ENCODE measurements at regions not wholly inside any gene's neighbourhood (a gene's known extent, or its start where the extent isn't known, plus 50 kb on each side); places are given as distances from the start of the nearest gene placed in this dataset.

DNA sequence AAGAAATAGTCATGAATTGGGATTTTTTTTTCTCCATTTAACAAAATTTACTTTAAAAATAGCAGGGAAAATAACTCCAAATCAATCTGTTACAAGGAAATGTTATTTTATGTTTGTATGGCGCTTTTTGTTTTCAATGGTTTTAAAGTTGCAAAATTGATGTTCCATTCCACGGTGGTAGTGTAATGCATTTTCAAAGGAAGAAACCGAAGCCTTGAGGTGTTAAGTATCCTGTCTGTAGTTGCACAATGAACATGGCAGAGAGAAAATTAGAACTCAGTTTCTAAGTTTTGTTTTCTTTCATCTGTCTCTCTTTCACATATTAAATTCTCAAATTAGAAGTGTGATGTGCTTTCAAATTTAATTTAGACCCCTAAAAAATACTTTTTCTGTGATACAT, 841.8 kb downstream of the USP25 start:
- H3K27me3 Mint-ChIP-seq (ENCODE audit: unreplicated experiment) = peaks cover 2% of the 10 kb centered on the region
- H3K9me3 Mint-ChIP-seq (ENCODE audit: unreplicated experiment) = no peaks in the 10 kb centered on the region
- H3K27ac Mint-ChIP-seq (ENCODE audit: unreplicated experiment) = no peak overlapping the region
- H3K4me1 Mint-ChIP-seq (ENCODE audit: low read depth, unreplicated experiment) = no peaks in the 10 kb centered on the region
- H3K4me3 Mint-ChIP-seq (ENCODE audit: unreplicated experiment) = no peak overlapping the region
- TF ChIP-seq, protein P1, sequence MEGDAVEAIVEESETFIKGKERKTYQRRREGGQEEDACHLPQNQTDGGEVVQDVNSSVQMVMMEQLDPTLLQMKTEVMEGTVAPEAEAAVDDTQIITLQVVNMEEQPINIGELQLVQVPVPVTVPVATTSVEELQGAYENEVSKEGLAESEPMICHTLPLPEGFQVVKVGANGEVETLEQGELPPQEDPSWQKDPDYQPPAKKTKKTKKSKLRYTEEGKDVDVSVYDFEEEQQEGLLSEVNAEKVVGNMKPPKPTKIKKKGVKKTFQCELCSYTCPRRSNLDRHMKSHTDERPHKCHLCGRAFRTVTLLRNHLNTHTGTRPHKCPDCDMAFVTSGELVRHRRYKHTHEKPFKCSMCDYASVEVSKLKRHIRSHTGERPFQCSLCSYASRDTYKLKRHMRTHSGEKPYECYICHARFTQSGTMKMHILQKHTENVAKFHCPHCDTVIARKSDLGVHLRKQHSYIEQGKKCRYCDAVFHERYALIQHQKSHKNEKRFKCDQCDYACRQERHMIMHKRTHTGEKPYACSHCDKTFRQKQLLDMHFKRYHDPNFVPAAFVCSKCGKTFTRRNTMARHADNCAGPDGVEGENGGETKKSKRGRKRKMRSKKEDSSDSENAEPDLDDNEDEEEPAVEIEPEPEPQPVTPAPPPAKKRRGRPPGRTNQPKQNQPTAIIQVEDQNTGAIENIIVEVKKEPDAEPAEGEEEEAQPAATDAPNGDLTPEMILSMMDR (IDR thresholded peaks at IDR 0.05; ENCODE audit: partially characterized antibody, unreplicated experiment) = no peak
- no peak for DNase-seq
- no peaks in the 10 kb centered on the region for H3K36me3 Mint-ChIP-seq (ENCODE audit: unreplicated experiment)

DNA sequence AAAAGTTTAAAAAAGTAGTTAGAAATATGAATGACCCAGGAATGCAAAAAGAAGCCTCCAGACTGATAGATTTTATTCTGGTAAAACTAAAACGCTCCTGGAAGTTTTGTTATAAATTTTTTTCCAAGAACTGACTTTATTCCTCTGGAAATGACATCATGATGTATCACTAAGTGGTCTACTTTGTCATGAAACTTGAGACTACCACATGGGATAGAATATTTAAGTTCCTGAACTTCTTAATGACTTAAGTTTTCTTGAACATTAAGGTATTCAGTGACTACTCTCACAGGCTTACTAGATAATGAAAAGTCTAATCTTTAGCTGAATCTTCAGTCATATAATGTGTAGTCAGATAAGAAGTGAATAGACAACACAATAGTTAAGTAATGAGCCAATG, 842.2 kb downstream of the USP25 start:
- Mint-ChIP-seq H3K4me3 (ENCODE audit: unreplicated experiment) (no peak overlapping the region), H3K27ac (ENCODE audit: unreplicated experiment) (no peak overlapping the region), H3K27me3 (ENCODE audit: unreplicated experiment) (peaks cover 2% of the 10 kb centered on the region), H3K36me3 (ENCODE audit: unreplicated experiment) (no peaks in the 10 kb centered on the region), H3K4me1 (ENCODE audit: low read depth, unreplicated experiment) (no peaks in the 10 kb centered on the region), H3K9me3 (ENCODE audit: unreplicated experiment) (no peaks in the 10 kb centered on the region)
- DNase-seq = no peak
- TF ChIP-seq, protein P1 (IDR thresholded peaks at IDR 0.05; ENCODE audit: partially characterized antibody, unreplicated experiment) = no peak

DNA sequence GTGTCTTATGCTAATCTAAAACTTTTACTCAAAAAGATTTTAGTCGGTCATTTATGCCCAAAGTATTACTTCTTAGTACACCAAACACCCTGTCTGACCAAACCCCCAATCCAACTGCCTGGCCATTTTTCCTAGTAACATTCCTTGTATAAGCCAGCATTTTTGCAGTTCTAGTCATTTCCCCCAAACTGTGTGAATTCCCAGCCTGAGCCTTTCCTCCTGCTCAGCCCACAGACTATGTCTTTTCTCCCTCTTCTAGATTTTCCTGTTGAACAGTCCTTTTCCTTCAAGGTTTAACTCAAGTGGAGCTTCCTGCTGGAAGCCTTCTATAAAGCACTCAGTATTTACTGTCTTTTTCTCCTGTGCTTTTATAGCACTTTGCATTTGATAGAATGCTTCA, 843.8 kb downstream of the USP25 start:
- Mint-ChIP-seq H3K27ac (ENCODE audit: unreplicated experiment) (no peak overlapping the region), H3K9me3 (ENCODE audit: unreplicated experiment) (no peaks in the 10 kb centered on the region), H3K36me3 (ENCODE audit: unreplicated experiment) (no peaks in the 10 kb centered on the region), H3K4me1 (ENCODE audit: low read depth, unreplicated experiment) (no peaks in the 10 kb centered on the region), H3K4me3 (ENCODE audit: unreplicated experiment) (no peak overlapping the region), H3K27me3 (ENCODE audit: unreplicated experiment) (peaks cover 2% of the 10 kb centered on the region)
- TF ChIP-seq, protein P1 (IDR thresholded peaks at IDR 0.05; ENCODE audit: partially characterized antibody, unreplicated experiment) = no peak
- no peak for DNase-seq

DNA sequence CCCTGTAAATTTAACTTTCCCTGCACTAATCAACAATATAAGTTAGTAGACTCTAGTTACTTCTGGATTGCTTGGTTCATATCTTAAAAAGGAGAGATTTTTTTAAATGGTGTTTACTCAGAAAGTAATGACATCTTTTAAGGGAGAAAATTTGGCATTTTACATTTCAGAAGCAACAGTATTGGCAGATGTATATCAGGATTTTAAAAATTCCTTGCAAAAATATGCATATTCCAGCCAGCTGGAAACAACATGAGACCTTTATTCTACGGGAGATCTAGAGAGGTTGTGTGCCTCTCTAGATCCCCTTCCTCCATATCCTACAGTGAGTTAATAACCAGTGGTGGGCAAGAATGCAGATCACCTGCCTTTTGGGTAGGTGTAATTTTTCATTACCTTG, 848.2 kb downstream of the USP25 start:
- TF ChIP-seq, protein P1 (IDR thresholded peaks at IDR 0.05; ENCODE audit: partially characterized antibody, unreplicated experiment) = no peak
- no peak for DNase-seq
- H3K36me3 Mint-ChIP-seq (ENCODE audit: unreplicated experiment) = no peaks in the 10 kb centered on the region
- no peak overlapping the region for H3K4me3 Mint-ChIP-seq (ENCODE audit: unreplicated experiment)
- H3K27ac Mint-ChIP-seq (ENCODE audit: unreplicated experiment) = no peak overlapping the region
- no peaks in the 10 kb centered on the region for H3K4me1 Mint-ChIP-seq (ENCODE audit: low read depth, unreplicated experiment)
- no peaks in the 10 kb centered on the region for H3K9me3 Mint-ChIP-seq (ENCODE audit: unreplicated experiment)
- peaks cover 2% of the 10 kb centered on the region for H3K27me3 Mint-ChIP-seq (ENCODE audit: unreplicated experiment)

DNA sequence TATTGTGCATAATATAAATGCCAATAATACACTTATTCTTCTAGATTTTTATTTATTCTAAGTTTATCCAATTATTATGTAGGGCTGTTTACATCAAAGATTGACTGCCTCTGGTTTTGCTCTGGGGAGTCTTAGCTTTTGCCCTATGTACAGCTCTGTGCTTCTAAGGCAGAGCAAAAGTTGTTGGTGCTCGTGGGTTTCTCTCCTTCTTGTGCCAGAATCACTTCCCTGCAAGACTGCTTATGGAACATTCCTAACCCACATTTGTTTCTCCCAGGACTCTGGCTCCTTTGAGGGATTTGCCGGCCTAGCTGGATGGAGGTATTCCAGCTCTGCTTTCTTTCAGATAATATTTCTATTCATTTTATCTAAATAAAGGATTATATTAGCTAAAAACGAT, 849.1 kb downstream of the USP25 start:
- DNase-seq = no peak
- Mint-ChIP-seq H3K36me3 (ENCODE audit: unreplicated experiment) (no peaks in the 10 kb centered on the region), H3K9me3 (ENCODE audit: unreplicated experiment) (no peaks in the 10 kb centered on the region), H3K4me3 (ENCODE audit: unreplicated experiment) (no peak overlapping the region), H3K4me1 (ENCODE audit: low read depth, unreplicated experiment) (no peaks in the 10 kb centered on the region), H3K27me3 (ENCODE audit: unreplicated experiment) (peaks cover 2% of the 10 kb centered on the region), H3K27ac (ENCODE audit: unreplicated experiment) (no peak overlapping the region)
- TF ChIP-seq, protein P1 (IDR thresholded peaks at IDR 0.05; ENCODE audit: partially characterized antibody, unreplicated experiment) = no peak

Measured in glutamatergic neuron (in vitro differentiated cells).